ENCODE measurements at regions not wholly inside any gene's neighbourhood (a gene's known extent, or its start where the extent isn't known, plus 50 kb on each side); places are given as distances from the start of the nearest gene placed in this dataset.

GRCh38 chr5:40017135-40017534 is 592.4 kb upstream of the DAB2 start:
- TF ChIP-seq CTCF (IDR thresholded peaks at IDR 0.05) = no peak

- no peak for TF ChIP-seq CTCF (IDR thresholded peaks at IDR 0.05)
These were observed 585.7 kb upstream of the DAB2 start for GRCh38 chr5:40010436-40010835.

DNA sequence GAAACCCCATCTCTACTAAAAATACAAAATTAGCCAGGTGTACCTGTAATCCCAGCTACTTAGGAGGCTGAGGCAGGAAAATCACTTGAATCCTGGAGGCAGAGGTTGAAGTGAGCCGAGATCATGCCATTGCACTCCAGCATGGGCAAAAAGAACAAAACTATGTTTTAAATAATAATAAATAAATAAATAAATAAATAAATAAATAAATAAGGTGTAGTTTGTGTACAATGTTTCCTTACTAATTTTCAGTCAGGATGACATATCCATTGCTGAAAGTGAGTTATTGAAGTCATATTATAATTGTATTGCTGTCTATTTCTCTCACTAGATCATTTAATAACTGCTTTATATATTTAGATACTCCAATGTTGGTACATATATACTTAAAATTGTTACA is 581.5 kb upstream of the DAB2 start:
- no peak for TF ChIP-seq CTCF (IDR thresholded peaks at IDR 0.05)

DNA sequence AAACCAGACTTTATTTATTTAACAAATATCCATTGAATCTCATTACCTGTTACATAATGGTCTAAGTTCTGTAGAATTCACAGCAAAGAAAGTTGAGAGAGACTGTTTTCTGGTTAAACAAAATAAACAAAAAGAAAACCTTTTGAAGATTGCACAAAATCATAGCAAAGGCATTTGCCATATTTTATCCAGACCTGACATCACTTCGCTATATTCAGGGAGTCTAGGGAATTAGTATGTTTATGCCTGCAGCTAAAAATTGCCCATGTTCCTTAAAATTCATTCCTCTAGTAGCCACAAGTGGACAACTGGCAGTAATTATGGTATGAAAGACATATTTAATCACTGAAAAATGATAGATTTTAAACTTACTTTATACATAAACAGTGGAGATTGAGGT is 577.0 kb upstream of the DAB2 start:
- TF ChIP-seq CTCF (IDR thresholded peaks at IDR 0.05) = no peak

DNA sequence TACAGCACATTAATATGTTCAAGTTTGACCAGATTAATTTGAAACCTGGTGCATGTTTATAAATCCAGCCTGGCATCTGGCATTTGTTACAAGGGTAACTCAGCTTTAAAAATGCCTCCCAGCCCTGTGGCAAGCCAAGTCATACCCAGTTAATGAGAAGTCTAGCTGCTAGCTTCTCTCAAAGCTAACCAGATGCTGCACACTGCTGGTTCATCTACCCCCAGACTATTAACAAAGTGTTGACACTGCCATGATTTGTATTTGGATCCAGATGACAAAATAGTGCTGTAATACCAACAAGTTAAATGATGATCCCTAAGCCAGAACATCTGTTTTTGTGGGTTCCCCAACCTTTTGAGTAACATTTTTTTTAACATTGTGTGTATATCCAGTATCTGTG is 573.7 kb upstream of the DAB2 start:
- TF ChIP-seq CTCF (IDR thresholded peaks at IDR 0.05) = no peak

GRCh38 chr5:39995990-39996389 is 571.2 kb upstream of the DAB2 start:
- TF ChIP-seq CTCF (IDR thresholded peaks at IDR 0.05) = no peak

DNA sequence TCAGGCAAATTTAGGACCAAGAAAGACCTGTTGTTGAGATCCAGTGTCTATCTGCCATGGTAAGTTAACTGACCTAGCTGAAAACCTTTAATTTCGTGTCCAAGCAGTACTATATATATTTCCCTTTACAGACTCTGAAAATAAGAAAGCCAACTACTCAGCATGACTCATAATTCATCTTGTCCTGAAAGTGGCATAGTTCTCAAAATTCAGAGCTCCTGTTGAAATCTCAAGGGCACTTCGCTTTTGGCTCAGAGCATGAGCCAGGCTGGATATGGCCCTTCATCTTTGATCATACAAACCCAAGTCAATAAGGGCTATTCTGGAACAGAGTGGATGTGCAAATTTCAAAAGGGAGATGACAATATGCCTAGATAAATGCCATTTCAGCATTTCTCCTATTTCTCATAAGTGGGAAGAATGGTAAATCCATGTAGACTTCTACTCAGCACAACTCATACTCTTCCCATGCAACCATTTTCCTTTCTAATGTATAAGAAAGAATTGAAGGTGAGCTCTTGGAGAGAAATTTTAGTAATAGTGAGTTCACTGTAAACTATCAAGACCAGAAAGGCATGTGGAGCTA is 567.9 kb upstream of the DAB2 start:
- no peak for TF ChIP-seq CTCF (IDR thresholded peaks at IDR 0.05)

DNA sequence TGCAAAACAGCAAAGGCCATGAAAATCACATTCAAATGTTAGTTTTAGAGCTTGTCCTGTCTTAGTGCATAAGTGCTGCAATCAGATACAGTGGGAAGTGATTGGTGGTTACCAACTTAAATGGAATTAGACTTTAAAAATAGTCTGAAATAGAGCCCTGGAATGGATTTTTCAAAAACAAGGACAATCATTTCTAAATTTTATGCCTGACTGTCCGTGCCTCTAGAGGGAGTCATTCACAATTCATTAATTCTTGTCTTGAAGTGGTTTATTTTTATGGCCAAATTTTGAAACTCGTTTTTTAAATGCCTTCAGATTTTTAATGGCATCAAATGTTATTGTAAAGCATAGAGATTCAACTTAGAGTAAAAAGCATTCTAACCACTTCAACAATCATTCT is 561.8 kb upstream of the DAB2 start:
- TF ChIP-seq CTCF (IDR thresholded peaks at IDR 0.05) = no peak
